ENCODE measurements at regions not wholly inside any gene's neighbourhood (a gene's known extent, or its start where the extent isn't known, plus 50 kb on each side); places are given as distances from the start of the nearest gene placed in this dataset.

- H3K36me3 Mint-ChIP-seq = peaks cover 0 to 4% of the 10 kb centered on the region in 2 donors
- H3K79me2 ChIP-seq (ENCODE audit: insufficient read depth, low read length) = no peaks in the 10 kb centered on the region
- peaks cover 24% of the 10 kb centered on the region for H3K4me1 Mint-ChIP-seq
- H3K27me3 Mint-ChIP-seq (ENCODE audit: low read depth in 3 of 3) = peaks cover 0 to 2% (median 0%) of the 10 kb centered on the region in 3 donors
- peaks cover 8 to 16% of the 10 kb centered on the region in 2 donors for H3K4me1 ChIP-seq (ENCODE audit: control insufficient read depth in 1 of 2, insufficient read depth in 2 of 2, low read length in 2 of 2)
- H3K27me3 ChIP-seq (ENCODE audit: control insufficient read depth in 2 of 2, insufficient read depth in 2 of 2, low read length in 2 of 2) = no peaks in the 10 kb centered on the region
- H2AFZ ChIP-seq (ENCODE audit: insufficient read depth, low read depth, low read length, poor library complexity, severe bottlenecking) = no peak overlapping the region
- TF ChIP-seq CTCF (IDR thresholded peaks at IDR 0.05) = no peak
- no peaks in the 10 kb centered on the region for H3K36me3 ChIP-seq (replicated peaks in 1 of 2; ENCODE audit: control insufficient read depth in 1 of 2, insufficient read depth in 2 of 2, low read length in 2 of 2)
- H3K27ac Mint-ChIP-seq = no peak overlapping the region
- no peak overlapping the region for H3K27ac ChIP-seq (ENCODE audit: low read depth in 1 of 2, low read length in 2 of 2)
- no peaks in the 10 kb centered on the region for H4K20me1 ChIP-seq (ENCODE audit: insufficient read depth, low read length)
- no peaks in the 10 kb centered on the region for H3K9me3 ChIP-seq (replicated peaks in 1 of 2; ENCODE audit: control insufficient read depth in 1 of 2, insufficient read depth in 1 of 2, low read length in 2 of 2)
- WGBS (ENCODE audit: insufficient coverage) = 98% methylated on average over 4 of the region's 4 CpGs
- peaks cover 0 to 2% (median 0%) of the 10 kb centered on the region in 7 donors for H3K9me3 Mint-ChIP-seq
- intact Hi-C loops (cut with micrococcal nuclease) = no loop called here
- H3K4me2 ChIP-seq (replicated peaks; ENCODE audit: extremely low read depth, low read length, poor library complexity, severe bottlenecking) = no peak overlapping the region
- DNase-seq = no peak
- no peak overlapping the region for H3K4me3 ChIP-seq (replicated peaks in 1 of 3; ENCODE audit: low read depth in 2 of 3, low read length in 3 of 3)
- H3K9ac ChIP-seq (ENCODE audit: insufficient read depth, low read length, poor library complexity, severe bottlenecking) = no peak overlapping the region
- no peak overlapping the region for H3K4me3 Mint-ChIP-seq
Observed at GRCh38 chr6:6832439-6832838, 243.9 kb downstream of the LY86 start.

DNA sequence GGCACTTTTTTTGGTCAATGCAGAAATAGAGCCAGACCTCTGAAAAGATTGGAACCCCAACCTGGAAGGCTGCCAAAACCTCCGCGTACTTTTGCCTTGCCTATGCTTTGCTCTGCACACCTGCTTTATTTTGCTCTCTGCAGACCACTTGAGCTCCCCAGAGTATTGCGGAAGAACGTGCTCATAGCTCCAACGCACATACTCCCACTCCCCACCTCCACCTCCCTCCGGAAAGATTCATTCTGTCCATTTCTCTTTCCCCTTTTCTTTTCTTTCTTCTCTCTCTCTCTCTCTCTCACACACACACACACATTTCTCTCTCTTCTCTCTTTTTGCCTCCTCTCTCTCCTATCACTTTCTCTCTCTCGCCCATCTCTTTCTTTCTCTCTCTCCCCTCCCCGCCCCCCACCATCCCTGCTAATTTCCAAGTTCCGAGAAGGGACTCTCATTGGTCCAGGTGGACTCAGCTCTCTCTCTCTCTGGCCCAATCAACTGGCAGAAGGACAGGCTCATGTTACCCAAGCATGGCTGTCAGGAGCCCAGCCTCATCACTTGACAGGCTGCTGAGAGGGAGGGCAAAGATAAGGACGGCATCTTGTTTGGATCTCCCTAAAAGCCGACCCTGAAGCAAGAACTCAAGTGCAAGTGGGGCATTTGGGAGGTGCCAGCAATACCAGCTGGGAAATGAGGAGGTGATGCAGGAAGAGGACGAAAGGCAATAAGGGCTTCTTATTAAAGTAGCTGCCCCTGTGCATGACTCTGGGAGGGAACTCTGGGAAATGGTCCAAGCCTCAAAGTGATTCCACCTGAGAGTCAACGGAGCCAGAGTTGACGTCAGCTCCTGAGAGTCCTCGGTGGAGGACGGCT, 246.1 kb downstream of the LY86 start:
- H3K27ac Mint-ChIP-seq = peak overlapping the region in 1 of 7 donors; percentile 77
- peaks cover 0 to 2% (median 0%) of the 10 kb centered on the region in 3 donors for H3K27me3 Mint-ChIP-seq (ENCODE audit: low read depth in 3 of 3)
- no peak for DNase-seq
- TF ChIP-seq CTCF (IDR thresholded peaks at IDR 0.05) = no peak
- Histone ChIP-seq H3K4me2 (replicated peaks; ENCODE audit: extremely low read depth, low read length, poor library complexity, severe bottlenecking) (no peak overlapping the region), H2AFZ (ENCODE audit: insufficient read depth, low read depth, low read length, poor library complexity, severe bottlenecking) (no peak overlapping the region), H3K27ac (ENCODE audit: low read depth in 1 of 2, low read length in 2 of 2) (no peak overlapping the region), H3K4me3 (replicated peaks in 1 of 3; ENCODE audit: low read depth in 2 of 3, low read length in 3 of 3) (no peak overlapping the region), H3K9me3 (replicated peaks in 1 of 2; ENCODE audit: control insufficient read depth in 1 of 2, insufficient read depth in 1 of 2, low read length in 2 of 2) (no peaks in the 10 kb centered on the region), H3K4me1 (ENCODE audit: control insufficient read depth in 1 of 2, insufficient read depth in 2 of 2, low read length in 2 of 2) (peaks cover 16 to 22% of the 10 kb centered on the region in 2 donors), H3K27me3 (ENCODE audit: control insufficient read depth in 2 of 2, insufficient read depth in 2 of 2, low read length in 2 of 2) (no peaks in the 10 kb centered on the region), H3K79me2 (ENCODE audit: insufficient read depth, low read length) (no peaks in the 10 kb centered on the region), H4K20me1 (ENCODE audit: insufficient read depth, low read length) (no peaks in the 10 kb centered on the region), H3K9ac (ENCODE audit: insufficient read depth, low read length, poor library complexity, severe bottlenecking) (no peak overlapping the region), H3K36me3 (replicated peaks in 1 of 2; ENCODE audit: control insufficient read depth in 1 of 2, insufficient read depth in 2 of 2, low read length in 2 of 2) (no peaks in the 10 kb centered on the region)
- no peak overlapping the region for H3K4me3 Mint-ChIP-seq
- H3K36me3 Mint-ChIP-seq = peaks cover 0 to 4% of the 10 kb centered on the region in 2 donors
- peaks cover 0 to 2% (median 0%) of the 10 kb centered on the region in 7 donors for H3K9me3 Mint-ChIP-seq
- 73% methylated on average over 12 of the region's 16 CpGs for WGBS (ENCODE audit: insufficient coverage)
- peaks cover 30% of the 10 kb centered on the region for H3K4me1 Mint-ChIP-seq
- intact Hi-C loops (cut with micrococcal nuclease) = no loop called here

Data from CD14-positive monocyte (primary cell).